Stimulated activated CD8-positive, alpha-beta memory T cell treated with anti-CD3 and anti-CD28 coated beads, Interleukin-2, amount 100 ng/mL, for 1 hour (primary cell): ENCODE measurements at regions not wholly inside any gene's neighbourhood (a gene's known extent, or its start where the extent isn't known, plus 50 kb on each side); places are given as distances from the start of the nearest gene placed in this dataset.
"Not testable (repeated sequence)": the region's sequence is repeated elsewhere in the genome, so short reads cannot be mapped to it uniquely, and the experiment has no call there.

Experiments used
- DNase-seq, 2 donors: peaks; one replicate each; pipeline ENCODE4 v3.0.0-alpha.2; 2020; ENCODE audit warnings: low read depth in 2 of 2

- DNase-seq = not testable (repeated sequence)
Measured at GRCh38 chr2:12024197-12024907, 277.9 kb downstream of the LPIN1 start.

GRCh38 chr2:12027136-12027535, 280.7 kb downstream of the LPIN1 start:
- DNase-seq = no peak

GRCh38 chr2:12031866-12032265, 285.4 kb downstream of the LPIN1 start:
- DNase-seq = no peak

GRCh38 chr2:12032398-12032797, 286.0 kb downstream of the LPIN1 start:
- DNase-seq = no peak

GRCh38 chr2:12032975-12033374, 286.5 kb downstream of the LPIN1 start:
- DNase-seq = no peak

- no peak for DNase-seq
Measured at GRCh38 chr2:12033494-12033893, 287.1 kb downstream of the LPIN1 start.

GRCh38 chr2:12034382-12034781, 287.9 kb downstream of the LPIN1 start:
- no peak for DNase-seq

- no peak for DNase-seq
Measured at GRCh38 chr2:12035029-12035720, 288.7 kb downstream of the LPIN1 start.

- no peak for DNase-seq
Measured at GRCh38 chr2:12035956-12036639, 289.7 kb downstream of the LPIN1 start.

GRCh38 chr2:12036640-12036983, 290.2 kb downstream of the LPIN1 start:
- DNase-seq = no peak

- DNase-seq = no peak
Measured at GRCh38 chr2:12037301-12037700, 290.9 kb downstream of the LPIN1 start.

- no peak for DNase-seq
Measured at GRCh38 chr2:12041236-12041635, 294.8 kb downstream of the LPIN1 start.

- no peak for DNase-seq
Measured at GRCh38 chr2:12043131-12043530, 296.7 kb downstream of the LPIN1 start.

GRCh38 chr2:12044857-12045256, 298.4 kb downstream of the LPIN1 start:
- DNase-seq = no peak

- DNase-seq = no peak
Measured at GRCh38 chr2:12045864-12046291, 299.4 kb downstream of the LPIN1 start.

- no peak for DNase-seq
Measured at GRCh38 chr2:12046641-12047040, 300.2 kb downstream of the LPIN1 start.

- DNase-seq = no peak
Measured at GRCh38 chr2:12047761-12048160, 301.3 kb downstream of the LPIN1 start.

- DNase-seq = no peak
Measured at GRCh38 chr2:12048550-12048949, 302.1 kb downstream of the LPIN1 start.

GRCh38 chr2:12050396-12050795, 304.0 kb downstream of the LPIN1 start:
- no peak for DNase-seq

GRCh38 chr2:12051831-12052230, 305.4 kb downstream of the LPIN1 start:
- no peak for DNase-seq

GRCh38 chr2:12052796-12053195, 306.4 kb downstream of the LPIN1 start:
- no peak for DNase-seq

GRCh38 chr2:12054956-12055618, 308.7 kb downstream of the LPIN1 start:
- DNase-seq = no peak
